ENCODE measurements at regions not wholly inside any gene's neighbourhood (a gene's known extent, or its start where the extent isn't known, plus 50 kb on each side); places are given as distances from the start of the nearest gene placed in this dataset.

DNA sequence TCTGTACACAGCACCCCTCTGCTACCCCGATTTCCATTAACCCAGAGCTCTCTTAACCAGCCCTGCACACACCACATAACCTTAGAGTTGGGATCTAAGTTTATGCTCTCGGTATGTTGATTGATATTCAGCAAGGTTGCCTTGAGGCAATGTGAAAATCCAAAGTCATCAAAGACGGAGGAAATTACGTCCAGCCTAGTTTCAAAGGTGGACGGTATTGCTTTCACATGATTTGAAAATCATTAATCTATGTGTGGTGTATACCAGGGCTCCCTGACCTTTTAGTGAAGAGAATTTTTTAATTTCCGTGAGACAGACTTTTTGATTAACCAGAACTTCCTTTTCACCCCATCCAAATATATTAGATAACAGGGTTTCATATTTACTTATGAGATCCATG is 272.5 kb upstream of the LCORL start:
- no peaks in the 10 kb centered on the region for H3K36me3 ChIP-seq (replicated peaks in 1 of 2; ENCODE audit: control insufficient read depth in 1 of 2, insufficient read depth in 2 of 2, low read length in 1 of 2)
- no peak overlapping the region for H3K4me2 ChIP-seq
- H3K27ac ChIP-seq (ENCODE audit: low read depth in 2 of 2, low read length in 1 of 2), result no peak overlapping the region
- no peak overlapping the region for H2AFZ ChIP-seq (ENCODE audit: low read depth)
- POLR2A ChIA-PET, result no interaction called here
- H3K79me2 ChIP-seq (ENCODE audit: insufficient read depth), result no peaks in the 10 kb centered on the region
- DNase-seq, result no peak
- CTCF ChIA-PET, result interaction anchor here (1.0 to 1.2 kb wide), 2 partner anchors 72 to 92 kb away, joined by 3 read pairs; no protein-coding TSS in a partner anchor
- H3K9ac ChIP-seq, result no peak overlapping the region
- 37% methylated on average over 6 of the region's 6 CpGs for WGBS (ENCODE audit: low lambda C conversion rate)
- peaks cover 3% of the 10 kb centered on the region; the same call in 1 of the 2 replicates for H3K9me2 ChIP-seq
- no peak for TF ChIP-seq EZH2phosphoT487 (IDR thresholded peaks at IDR 0.05; ENCODE audit: borderline replicate concordance, low read depth)
- no peak for TF ChIP-seq TCF12 (IDR thresholded peaks at IDR 0.05)
- no peak for TF ChIP-seq GATA2 (CRISPR knock-in tag; IDR thresholded peaks at IDR 0.05)
- TF ChIP-seq, protein P1, sequence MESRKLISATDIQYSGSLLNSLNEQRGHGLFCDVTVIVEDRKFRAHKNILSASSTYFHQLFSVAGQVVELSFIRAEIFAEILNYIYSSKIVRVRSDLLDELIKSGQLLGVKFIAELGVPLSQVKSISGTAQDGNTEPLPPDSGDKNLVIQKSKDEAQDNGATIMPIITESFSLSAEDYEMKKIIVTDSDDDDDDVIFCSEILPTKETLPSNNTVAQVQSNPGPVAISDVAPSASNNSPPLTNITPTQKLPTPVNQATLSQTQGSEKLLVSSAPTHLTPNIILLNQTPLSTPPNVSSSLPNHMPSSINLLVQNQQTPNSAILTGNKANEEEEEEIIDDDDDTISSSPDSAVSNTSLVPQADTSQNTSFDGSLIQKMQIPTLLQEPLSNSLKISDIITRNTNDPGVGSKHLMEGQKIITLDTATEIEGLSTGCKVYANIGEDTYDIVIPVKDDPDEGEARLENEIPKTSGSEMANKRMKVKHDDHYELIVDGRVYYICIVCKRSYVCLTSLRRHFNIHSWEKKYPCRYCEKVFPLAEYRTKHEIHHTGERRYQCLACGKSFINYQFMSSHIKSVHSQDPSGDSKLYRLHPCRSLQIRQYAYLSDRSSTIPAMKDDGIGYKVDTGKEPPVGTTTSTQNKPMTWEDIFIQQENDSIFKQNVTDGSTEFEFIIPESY (IDR thresholded peaks at IDR 0.05; ENCODE audit: borderline replicate concordance, low read depth), result no peak
- TF ChIP-seq RCOR1 (IDR thresholded peaks at IDR 0.05; ENCODE audit: low read length), result no peak
- TF ChIP-seq, protein P2, sequence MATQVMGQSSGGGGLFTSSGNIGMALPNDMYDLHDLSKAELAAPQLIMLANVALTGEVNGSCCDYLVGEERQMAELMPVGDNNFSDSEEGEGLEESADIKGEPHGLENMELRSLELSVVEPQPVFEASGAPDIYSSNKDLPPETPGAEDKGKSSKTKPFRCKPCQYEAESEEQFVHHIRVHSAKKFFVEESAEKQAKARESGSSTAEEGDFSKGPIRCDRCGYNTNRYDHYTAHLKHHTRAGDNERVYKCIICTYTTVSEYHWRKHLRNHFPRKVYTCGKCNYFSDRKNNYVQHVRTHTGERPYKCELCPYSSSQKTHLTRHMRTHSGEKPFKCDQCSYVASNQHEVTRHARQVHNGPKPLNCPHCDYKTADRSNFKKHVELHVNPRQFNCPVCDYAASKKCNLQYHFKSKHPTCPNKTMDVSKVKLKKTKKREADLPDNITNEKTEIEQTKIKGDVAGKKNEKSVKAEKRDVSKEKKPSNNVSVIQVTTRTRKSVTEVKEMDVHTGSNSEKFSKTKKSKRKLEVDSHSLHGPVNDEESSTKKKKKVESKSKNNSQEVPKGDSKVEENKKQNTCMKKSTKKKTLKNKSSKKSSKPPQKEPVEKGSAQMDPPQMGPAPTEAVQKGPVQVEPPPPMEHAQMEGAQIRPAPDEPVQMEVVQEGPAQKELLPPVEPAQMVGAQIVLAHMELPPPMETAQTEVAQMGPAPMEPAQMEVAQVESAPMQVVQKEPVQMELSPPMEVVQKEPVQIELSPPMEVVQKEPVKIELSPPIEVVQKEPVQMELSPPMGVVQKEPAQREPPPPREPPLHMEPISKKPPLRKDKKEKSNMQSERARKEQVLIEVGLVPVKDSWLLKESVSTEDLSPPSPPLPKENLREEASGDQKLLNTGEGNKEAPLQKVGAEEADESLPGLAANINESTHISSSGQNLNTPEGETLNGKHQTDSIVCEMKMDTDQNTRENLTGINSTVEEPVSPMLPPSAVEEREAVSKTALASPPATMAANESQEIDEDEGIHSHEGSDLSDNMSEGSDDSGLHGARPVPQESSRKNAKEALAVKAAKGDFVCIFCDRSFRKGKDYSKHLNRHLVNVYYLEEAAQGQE (IDR thresholded peaks at IDR 0.05; ENCODE audit: low read depth, low read length), result no peak
- no peak for TF ChIP-seq NFIC (IDR thresholded peaks at IDR 0.05; ENCODE audit: borderline replicate concordance)
- no peaks in the 10 kb centered on the region for H3F3A ChIP-seq (replicated peaks; ENCODE audit: insufficient read depth)
- H3K4me1 ChIP-seq (ENCODE audit: control insufficient read depth in 1 of 2, insufficient read depth in 2 of 2, low read depth in 1 of 2, low read length in 1 of 2), result no peaks in the 10 kb centered on the region; a peak in 2 of 4 replicates
- H4K20me1 ChIP-seq (ENCODE audit: insufficient read depth), result no peaks in the 10 kb centered on the region
- H3K4me3 ChIP-seq (ENCODE audit: low read depth in 2 of 2, low read length in 1 of 2), result no peak overlapping the region
- H3K9me3 ChIP-seq, result no peaks in the 10 kb centered on the region
- no peaks in the 10 kb centered on the region for H3K27me3 ChIP-seq (ENCODE audit: insufficient read depth)

DNA sequence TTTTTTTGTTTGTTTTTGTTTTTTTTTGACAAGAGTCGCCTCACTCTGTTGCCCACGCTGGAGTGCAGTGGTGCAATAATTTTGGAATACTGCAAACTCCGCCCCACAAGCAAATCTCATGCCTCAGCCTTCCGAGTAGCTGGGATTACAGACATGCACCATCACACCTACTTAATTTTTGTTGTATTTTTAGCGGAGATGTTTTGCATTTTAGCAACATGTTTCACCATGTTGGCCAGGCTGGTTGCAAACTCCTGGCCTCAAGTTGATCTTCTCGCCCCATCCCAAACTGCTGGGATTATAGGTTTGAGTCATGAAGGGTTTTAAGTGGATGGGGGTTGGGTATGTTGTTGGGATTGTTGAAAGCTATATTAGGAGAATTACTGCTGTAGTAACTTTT is 270.9 kb upstream of the LCORL start:
- Histone ChIP-seq H3K9me3 (no peaks in the 10 kb centered on the region; the same call in 1 of the 2 replicates), H3K9ac (no peak overlapping the region), H3F3A (replicated peaks; ENCODE audit: insufficient read depth) (no peaks in the 10 kb centered on the region), H3K79me2 (ENCODE audit: insufficient read depth) (no peaks in the 10 kb centered on the region), H3K9me2 (peaks cover 1% of the 10 kb centered on the region; the same call in 1 of the 2 replicates), H3K36me3 (replicated peaks in 1 of 2; ENCODE audit: control insufficient read depth in 1 of 2, insufficient read depth in 2 of 2, low read length in 1 of 2) (no peaks in the 10 kb centered on the region), H3K27me3 (ENCODE audit: insufficient read depth) (no peaks in the 10 kb centered on the region), H3K4me3 (ENCODE audit: low read depth in 2 of 2, low read length in 1 of 2) (no peak overlapping the region), H4K20me1 (ENCODE audit: insufficient read depth) (no peaks in the 10 kb centered on the region), H3K4me2 (no peak overlapping the region), H2AFZ (ENCODE audit: low read depth) (no peak overlapping the region), H3K27ac (ENCODE audit: low read depth in 2 of 2, low read length in 1 of 2) (no peak overlapping the region), H3K4me1 (ENCODE audit: control insufficient read depth in 1 of 2, insufficient read depth in 2 of 2, low read depth in 1 of 2, low read length in 1 of 2) (no peaks in the 10 kb centered on the region; a peak in 2 of 4 replicates)
- TF ChIP-seq SMC3 (IDR thresholded peaks at IDR 0.05; ENCODE audit: low read depth, low read length), result no peak
- no peak for TF ChIP-seq EZH2phosphoT487 (IDR thresholded peaks at IDR 0.05; ENCODE audit: borderline replicate concordance, low read depth)
- TF ChIP-seq RXRA (IDR thresholded peaks at IDR 0.05; ENCODE audit: borderline replicate concordance, low read depth), result no peak
- TF ChIP-seq, protein P3, sequence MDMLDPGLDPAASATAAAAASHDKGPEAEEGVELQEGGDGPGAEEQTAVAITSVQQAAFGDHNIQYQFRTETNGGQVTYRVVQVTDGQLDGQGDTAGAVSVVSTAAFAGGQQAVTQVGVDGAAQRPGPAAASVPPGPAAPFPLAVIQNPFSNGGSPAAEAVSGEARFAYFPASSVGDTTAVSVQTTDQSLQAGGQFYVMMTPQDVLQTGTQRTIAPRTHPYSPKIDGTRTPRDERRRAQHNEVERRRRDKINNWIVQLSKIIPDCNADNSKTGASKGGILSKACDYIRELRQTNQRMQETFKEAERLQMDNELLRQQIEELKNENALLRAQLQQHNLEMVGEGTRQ (IDR thresholded peaks at IDR 0.05; ENCODE audit: borderline replicate concordance, low read depth, low read length), result no peak
- TF ChIP-seq TEAD4 (IDR thresholded peaks at IDR 0.05; ENCODE audit: borderline replicate concordance, insufficient read depth), result no peak
- no peak for TF ChIP-seq NFIC (IDR thresholded peaks at IDR 0.05; ENCODE audit: borderline replicate concordance)
- no peak for TF ChIP-seq MEF2A (IDR thresholded peaks at IDR 0.05; ENCODE audit: borderline replicate concordance, low read depth)
- no peak for TF ChIP-seq GABPA (IDR thresholded peaks at IDR 0.05; ENCODE audit: low read depth)
- no peak for TF ChIP-seq NRF1 (IDR thresholded peaks at IDR 0.05; ENCODE audit: low read depth, low read length)
- ChIA-PET POLR2A (no interaction called here), CTCF (no interaction called here)
- 22% methylated on average over 6 of the region's 6 CpGs for WGBS (ENCODE audit: low lambda C conversion rate)
- no peak for DNase-seq

All from SK-N-SH (cell line).